Ureter (tissue), 1 donor: ENCODE measurements at regions not wholly inside any gene's neighbourhood (a gene's known extent, or its start where the extent isn't known, plus 50 kb on each side); places are given as distances from the start of the nearest gene placed in this dataset.

ENCODE experiments used
- DNase-seq: peaks from one replicate; pipeline ENCODE4 v3.0.0-alpha.2; 2020; ENCODE audit warnings: low spot score
- donor health status: DM: yes; HTN: yes; CAD: no.

- DNase-seq, result no peak
Observed at GRCh38 chr3:81439108-81439507, 322.3 kb downstream of the GBE1 start.

DNA sequence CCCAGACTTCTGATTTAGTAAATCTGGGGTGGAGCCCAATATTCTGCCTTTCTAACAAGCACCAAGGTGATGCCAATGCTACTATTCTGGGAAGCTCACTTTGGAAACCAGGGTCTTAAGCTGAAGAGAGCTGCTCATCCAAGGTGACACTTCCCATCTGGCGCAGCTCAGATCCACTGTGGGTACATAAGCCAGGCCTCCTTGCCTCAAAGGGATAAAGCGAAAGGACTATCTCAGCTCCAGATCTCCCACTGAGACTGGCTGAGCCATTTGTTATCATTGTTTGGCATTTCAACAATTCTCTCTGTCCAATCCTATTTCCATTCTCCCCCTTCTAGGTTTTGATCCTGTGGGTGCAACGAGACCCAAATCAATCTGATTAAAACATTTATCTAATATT, 323.8 kb downstream of the GBE1 start:
- DNase-seq, result no peak

- no peak for DNase-seq
Observed at GRCh38 chr3:81436182-81436581, 325.3 kb downstream of the GBE1 start.

DNA sequence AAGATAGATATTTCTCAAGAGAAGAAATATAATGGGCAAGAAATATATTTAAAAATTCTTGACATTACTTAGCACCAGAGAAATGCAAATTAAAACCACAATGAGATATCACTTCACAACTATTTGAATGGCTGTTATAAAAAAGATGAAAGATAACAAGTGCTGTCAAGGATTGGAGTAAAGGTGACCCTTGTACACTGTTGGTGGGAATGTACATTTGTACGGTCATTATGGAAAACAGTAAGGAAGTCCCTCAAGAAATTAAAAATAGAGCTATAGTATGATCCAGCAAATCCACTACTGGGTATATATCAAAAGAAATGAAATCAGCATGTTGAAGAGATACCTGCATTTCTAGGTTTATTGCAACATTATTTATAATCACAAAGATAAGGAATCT, 326.4 kb downstream of the GBE1 start:
- no peak for DNase-seq

DNA sequence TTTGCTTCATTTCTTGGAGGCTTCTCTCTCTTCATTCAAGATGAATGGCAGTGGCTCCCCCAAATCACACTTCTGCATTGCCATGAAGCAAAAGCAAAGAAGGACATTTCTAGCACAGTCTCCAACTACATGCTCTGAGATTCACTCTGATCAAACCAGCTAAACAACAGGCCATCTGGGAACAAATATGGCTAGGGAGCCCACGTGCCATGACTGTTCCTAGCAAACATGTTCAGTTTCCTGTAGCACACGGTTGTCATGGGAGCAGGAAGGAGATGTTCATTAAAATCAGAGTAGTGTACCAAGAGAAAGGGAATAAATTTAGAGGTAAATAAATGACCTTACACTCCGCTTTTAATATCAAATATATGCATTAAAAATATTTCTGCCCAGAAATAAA, 327.3 kb downstream of the GBE1 start:
- no peak for DNase-seq

DNA sequence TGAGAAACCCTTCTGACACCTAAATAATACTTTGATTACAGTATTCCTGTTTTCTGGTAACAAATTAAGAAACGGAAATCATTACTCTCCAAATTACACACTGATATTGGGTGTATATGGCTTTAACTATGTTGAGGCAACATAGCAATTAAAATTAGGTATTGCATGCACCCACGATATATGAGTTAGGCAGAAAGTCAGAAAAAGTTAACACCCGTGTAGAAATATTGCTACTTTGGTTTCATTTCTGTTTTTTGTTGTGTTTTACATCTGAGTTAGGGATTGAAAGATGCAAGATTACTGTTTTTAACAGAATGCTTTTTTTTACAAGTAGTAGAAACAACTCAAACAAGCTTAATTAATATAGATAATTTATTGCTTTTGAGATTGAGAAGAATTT, 327.8 kb downstream of the GBE1 start:
- no peak for DNase-seq

DNA sequence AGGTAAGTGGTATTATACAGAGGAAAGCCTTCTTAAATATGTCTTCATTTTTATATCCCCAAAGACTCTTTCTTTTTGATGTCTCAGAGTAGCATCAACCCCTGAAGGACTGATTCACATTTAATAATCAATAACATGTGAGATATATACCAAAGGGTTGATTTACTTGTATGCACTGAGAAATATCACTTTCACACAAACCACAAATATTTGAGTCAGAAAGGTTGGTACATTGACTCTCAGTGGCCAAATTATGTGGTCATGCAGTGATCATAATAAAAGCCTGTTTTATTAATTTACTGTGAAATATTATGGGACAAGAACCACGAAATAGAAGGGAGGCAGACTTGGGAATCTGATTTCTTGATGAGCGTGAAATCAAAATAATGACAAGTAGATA, 329.0 kb downstream of the GBE1 start:
- no peak for DNase-seq

- no peak for DNase-seq
Observed at GRCh38 chr3:81426826-81427577, 334.4 kb downstream of the GBE1 start.

GRCh38 chr3:81425198-81425868, 336.1 kb downstream of the GBE1 start:
- DNase-seq, result no peak

DNA sequence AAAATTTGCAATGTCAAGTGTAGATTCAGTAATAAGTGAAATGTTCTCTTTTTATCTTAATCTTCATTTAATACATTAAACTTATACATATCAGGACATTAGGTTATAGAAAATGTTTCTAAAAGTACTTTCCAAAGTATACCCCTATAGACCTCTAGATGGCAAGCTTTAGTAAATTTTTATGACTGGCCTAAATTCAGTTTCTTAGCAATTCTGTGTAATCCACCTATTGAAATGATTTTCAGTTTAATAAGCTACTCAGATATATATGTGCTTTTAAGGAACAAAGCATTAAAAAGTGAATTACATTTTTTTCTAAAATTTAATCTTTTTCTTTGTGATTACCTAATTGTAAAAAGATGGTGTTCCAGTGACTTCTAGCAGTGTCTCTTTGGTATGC, 342.2 kb downstream of the GBE1 start:
- no peak for DNase-seq

DNA sequence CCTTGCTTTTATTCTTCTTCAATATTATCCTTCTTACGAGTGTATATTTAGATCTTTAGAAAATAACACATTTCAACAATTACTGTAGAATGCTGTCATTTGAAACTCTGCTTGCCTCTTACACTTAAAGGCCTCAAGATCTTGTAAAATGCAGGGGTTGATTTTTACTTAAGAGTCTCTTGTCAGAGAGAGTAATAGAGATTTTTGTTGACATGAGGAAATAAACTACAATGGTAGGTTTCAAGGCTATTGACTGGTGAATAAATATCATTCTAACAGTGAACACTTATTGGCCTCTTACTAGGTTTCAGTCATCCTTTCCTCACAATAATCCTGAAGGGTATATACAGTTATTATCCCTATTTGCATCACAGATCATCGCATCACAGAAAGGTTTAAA, 344.6 kb downstream of the GBE1 start:
- DNase-seq, result no peak

DNA sequence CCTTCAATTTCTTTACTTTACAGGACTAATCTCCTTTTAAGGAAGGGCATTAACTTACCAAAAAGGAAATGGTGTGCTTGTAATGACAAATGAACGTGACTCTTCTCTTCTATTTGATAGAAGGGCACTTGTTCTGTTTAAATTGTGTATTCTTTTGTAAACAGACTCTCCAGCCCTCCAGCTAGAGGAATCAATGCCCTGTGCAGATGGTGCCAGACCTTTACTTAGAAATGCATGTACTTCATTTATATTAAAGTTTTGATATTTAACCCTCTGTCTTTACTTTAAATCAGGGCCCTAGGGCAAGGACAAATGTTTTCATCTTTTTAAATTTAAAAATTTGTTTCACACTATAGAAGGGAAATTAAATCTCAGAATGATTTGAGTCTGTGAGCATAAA, 355.1 kb downstream of the GBE1 start:
- DNase-seq, result no peak

- no peak for DNase-seq
Observed at GRCh38 chr3:81395739-81396513, 365.5 kb downstream of the GBE1 start.

DNA sequence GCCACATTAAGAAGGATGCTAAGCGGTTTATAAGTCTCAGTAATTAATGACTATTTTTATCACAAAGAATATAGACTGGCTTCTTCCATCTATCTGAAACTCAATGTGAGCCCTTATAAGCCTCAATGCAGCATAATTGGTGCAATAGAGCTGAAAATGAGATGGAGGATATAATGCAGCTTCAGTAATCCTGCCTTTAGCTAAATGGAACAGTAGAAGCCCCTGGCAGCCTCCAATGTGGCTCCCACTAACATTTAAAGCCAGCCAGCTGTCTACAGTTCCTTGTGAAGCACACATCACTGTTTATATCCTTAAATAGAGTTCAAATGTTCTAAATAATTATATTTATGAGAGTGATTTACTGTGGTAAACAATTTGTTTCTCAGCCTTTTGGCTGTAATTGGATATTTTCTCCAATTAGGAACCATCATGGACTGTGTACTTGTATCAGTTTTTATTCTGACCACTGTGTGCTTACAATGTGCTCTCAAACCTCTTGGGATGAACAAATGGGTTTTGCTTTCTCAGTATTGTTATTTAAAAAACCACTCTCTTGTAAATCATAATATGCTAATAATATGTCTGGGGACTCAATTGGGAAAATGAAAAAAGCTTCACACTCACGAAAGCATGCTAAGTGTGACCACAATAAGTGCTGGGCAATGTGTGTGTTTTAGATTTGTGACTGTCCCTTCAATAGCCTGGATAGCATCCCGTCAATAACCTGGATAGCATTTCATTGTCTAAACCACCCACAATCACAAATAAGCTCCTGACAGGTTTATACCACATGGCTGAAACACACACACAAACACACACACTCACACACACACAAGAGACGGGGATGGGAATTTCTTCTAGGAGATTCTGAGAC, 366.6 kb downstream of the GBE1 start:
- no peak for DNase-seq

GRCh38 chr3:81393251-81393650, 368.2 kb downstream of the GBE1 start:
- DNase-seq, result no peak

- no peak for DNase-seq
Observed at GRCh38 chr3:81390796-81391195, 370.6 kb downstream of the GBE1 start.

GRCh38 chr3:81388191-81388590, 373.3 kb downstream of the GBE1 start:
- DNase-seq, result no peak

- no peak for DNase-seq
Observed at GRCh38 chr3:81382470-81382869, 379.0 kb downstream of the GBE1 start.

GRCh38 chr3:81380234-81380633, 381.2 kb downstream of the GBE1 start:
- DNase-seq, result no peak

DNA sequence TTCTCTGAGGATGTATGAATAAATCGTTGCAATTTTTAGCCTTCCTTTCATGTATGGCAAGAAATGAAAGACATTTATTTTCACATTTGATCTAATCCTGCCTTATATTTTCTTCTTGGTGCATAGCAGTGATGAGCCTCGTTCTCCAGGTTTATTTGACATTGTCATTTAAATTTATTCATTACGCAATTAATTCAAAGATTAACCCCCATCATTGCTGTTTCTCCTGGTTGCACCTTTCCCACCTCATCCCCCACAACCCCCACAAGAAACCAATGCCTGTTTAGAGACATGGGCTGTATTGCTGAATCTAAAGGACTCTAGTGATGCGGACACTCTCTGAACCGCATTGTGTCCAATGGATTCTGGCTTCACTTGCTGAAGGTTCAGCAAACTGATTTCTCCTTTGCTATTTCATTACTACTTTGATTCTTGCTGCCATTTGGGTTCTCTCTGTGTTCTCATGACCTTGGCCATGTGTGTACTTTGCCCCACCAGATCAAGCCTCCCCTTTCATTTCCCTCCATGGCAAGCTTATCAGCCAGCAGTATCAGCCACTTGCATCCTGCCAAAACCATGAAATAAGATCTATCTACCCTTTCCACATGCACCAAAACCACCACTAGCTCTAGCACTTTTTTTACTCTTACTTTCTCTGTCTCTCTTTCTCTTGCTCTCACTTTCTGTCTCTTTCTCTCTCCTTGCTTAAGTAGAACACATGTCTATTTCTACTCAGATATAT, 382.7 kb downstream of the GBE1 start:
- DNase-seq, result no peak

GRCh38 chr3:81375921-81376320, 385.5 kb downstream of the GBE1 start:
- no peak for DNase-seq
